Left renal pelvis (tissue), 4 donors: ENCODE measurements at regions not wholly inside any gene's neighbourhood (a gene's known extent, or its start where the extent isn't known, plus 50 kb on each side); places are given as distances from the start of the nearest gene placed in this dataset.

Experiments used
- DNase-seq, 4 donors: peaks; one replicate each; pipeline ENCODE4 v3.0.0-alpha.2; 2013; ENCODE audit warnings: low read depth in 4 of 4, low spot score in 3 of 4

GRCh38 chr11:95364324-95365295, 133.6 kb upstream of the SESN3 start:
- DNase-seq, result no peak

GRCh38 chr11:95363708-95364107, 132.7 kb upstream of the SESN3 start:
- no peak for DNase-seq

- no peak for DNase-seq
These were observed 132.2 kb upstream of the SESN3 start for GRCh38 chr11:95363164-95363563.

GRCh38 chr11:95361180-95361579, 130.2 kb upstream of the SESN3 start:
- no peak for DNase-seq

GRCh38 chr11:95360377-95361075, 129.5 kb upstream of the SESN3 start:
- no peak for DNase-seq

- DNase-seq, result no peak
These were observed 128.8 kb upstream of the SESN3 start for GRCh38 chr11:95359756-95360155.

GRCh38 chr11:95359341-95359663, 128.3 kb upstream of the SESN3 start:
- no peak for DNase-seq

GRCh38 chr11:95358511-95359340, 127.7 kb upstream of the SESN3 start:
- no peak for DNase-seq

DNA sequence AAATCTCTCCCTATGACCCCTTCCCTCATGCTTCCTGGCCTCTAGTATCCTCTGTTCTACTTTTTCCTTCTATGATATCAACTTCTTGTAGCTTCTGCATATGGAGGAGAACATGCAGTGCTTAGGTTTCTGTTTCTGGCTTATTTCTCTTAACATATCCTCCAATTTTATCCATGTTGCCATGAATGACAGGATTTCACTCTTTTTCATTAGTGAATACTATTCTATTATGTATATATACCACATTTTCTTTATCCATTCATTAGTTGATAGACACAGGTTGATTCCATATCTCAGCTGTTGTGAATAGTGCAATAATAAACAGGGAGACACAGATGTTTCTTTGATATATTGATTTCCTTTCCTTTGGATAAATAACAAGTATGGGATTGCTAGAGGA, 123.3 kb upstream of the SESN3 start:
- DNase-seq, result no peak

- DNase-seq, result no peak
These were observed 122.7 kb upstream of the SESN3 start for GRCh38 chr11:95353706-95354105.

GRCh38 chr11:95352733-95353346, 121.8 kb upstream of the SESN3 start:
- no peak for DNase-seq

DNA sequence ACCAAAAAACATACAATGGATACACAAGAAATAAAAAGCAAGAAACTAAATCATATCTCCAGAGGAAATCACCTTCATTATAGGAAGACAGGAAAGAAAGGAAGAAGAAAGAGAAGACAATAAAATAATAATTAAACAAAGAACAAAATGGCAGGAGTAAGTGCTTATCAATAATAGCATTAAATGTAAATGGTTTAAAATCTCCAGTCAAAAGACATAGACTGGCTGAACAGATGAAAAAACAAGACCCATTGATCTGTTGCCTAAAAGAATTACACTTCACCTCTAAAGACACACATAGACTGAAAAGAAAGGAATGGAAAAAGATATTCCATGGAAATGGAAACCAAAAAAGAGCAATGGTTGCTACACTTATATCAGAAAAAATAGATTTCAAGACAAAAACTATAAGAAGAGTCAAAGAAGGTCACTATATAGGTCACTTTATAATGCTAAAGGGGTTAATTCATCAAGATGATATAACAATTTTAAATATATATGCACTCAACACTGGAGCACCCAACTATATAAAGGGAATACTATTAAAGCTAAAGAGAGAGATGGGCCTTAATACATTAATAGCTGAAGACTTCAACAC, 118.4 kb upstream of the SESN3 start:
- DNase-seq, result no peak

DNA sequence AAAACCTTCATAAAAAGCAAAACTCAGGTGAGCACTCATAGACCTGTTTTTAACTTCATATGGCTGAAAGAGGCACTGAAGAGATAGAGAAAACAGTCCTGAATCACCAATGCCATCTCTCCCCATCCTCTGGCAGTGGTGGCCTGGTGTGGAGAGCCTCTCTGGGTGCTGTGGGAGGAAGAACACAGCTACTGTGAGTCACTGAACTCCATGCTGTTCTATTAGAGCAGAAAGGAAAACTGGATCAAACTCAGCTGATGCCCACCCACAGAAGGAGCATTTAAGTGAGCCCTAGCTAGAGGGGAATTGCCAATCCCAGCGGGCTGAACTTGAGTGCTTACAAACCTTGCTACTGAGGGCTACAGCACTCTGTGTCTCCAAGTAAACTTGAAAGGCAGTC, 115.3 kb upstream of the SESN3 start:
- no peak for DNase-seq

DNA sequence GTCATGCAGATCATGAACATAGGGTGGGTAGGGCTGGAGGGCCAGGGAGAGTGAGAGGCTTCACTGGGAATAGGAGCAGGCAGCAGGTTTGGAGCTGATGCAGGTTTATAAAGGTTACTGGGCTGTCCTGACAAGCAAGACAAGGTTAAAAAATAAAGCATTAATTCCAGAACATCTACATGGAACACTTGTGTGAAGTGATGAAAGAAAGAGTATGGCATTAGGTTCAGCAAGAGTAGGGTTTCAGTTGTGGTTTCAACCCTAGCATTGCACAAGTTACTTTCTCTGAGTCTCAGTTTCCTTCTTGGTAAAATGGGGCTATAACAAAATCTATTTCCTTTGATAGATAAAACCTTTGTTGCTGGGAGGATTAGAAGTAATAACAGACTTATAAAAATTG, 114.6 kb upstream of the SESN3 start:
- DNase-seq, result no peak

DNA sequence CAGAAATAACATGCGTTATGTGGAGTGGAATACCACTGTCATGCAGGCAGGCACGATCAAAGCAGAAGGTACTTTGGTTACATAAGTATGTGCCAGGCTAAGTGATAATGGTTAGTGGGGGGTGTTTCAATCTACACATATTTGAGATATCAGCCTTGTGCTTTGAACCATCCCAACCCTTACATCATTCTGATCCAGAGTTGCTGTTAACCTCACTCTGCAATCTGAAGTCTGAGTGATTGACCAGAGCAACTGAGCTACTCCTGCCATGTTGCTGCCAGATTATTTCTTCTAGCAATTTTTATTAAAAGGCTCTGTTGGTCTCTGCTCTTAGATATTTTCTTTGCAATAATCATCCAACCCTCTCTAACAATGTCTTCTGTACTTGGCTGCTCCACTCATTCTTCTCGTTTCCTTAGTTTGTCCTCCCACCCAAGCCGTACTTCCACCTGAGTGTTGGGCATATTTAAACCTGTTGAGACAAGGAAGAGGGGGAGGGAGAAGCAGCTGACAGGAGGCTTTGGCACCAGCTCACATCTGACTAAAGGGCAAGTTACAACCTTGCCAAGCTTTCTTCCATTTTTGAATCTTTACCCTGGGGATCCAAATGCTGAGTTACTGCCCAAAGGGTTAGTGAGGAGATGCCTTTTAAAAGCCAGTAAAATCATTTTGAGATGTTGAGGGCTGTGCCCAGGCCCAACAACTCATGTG, 114.1 kb upstream of the SESN3 start:
- DNase-seq, result no peak

DNA sequence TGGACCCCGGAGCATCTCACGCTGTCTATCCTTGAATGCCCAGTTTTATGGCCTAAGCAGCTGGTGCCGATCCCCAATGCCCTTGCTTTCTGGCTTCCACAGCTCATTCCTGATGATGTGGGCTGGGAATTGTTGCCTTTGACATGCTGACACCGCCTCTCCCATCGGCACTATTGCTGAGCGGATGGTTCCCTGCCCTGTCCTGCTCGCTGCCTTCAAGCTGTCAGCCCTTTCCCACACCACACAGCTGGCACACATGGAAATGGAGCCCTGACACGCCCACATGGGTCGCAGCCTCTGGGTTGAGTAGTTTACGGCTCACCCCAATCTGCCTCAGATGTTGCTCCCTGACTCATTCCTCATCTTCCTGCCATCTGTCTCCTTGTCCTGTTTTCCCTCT, 110.2 kb upstream of the SESN3 start:
- no peak for DNase-seq

GRCh38 chr11:95339086-95339901, 108.3 kb upstream of the SESN3 start:
- no peak for DNase-seq

GRCh38 chr11:95338430-95338991, 107.5 kb upstream of the SESN3 start:
- peak in 3 of 4 donors; percentile 67 to 74 (median 72) for DNase-seq
